NCI-H1694 treated with DMSO at 0.1 percent for 48 hours (cell line): ENCODE measurements at regions not wholly inside any gene's neighbourhood (a gene's known extent, or its start where the extent isn't known, plus 50 kb on each side); places are given as distances from the start of the nearest gene placed in this dataset.

Source experiments
- DNase-seq: peaks from one replicate; lab custom pipeline; 2025; lab: John Stamatoyannopoulos, UW

DNA sequence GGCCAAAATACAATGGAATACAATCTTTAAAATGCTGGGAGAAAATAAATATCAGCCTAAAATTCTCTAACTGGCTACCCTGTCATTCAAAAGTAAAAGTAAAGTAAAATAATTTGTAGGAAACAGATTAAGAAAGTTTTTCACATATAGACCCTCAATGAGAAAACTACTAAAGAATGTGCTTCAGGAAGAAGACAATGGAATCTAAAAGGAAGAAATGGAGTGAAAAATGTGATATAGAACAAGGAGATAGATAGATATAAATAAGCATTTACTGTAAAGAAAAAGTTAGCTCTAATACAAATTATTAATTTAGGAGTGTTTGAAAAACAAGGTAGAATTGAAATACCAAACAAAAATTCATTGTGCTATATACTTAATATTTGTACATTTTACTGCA is 368.6 kb upstream of the MPDZ start:
- DNase-seq = no peak

DNA sequence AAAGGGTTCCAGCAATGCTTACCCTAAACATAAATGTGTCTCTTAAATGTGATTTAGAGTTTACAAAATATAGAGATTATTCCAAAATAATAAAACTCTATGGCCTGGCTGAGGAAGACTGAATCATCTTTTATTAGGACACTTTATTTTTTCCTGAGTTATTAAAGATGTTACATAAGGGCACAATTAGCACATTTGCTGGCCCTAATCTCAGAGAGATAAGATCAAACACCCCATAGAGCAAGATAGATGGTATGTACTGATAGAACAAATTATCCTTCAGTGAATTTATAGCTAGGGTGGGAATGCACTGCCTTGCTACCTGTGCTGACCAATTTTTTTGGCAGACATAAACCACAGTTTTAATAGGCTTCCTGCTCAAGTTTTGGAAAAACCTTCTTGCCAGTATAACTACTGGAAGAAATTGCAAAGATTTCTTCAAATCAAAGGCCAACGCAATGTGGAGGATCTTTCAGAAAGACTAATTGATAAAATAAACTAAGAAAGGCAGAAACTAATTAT is 367.1 kb upstream of the MPDZ start:
- DNase-seq = no peak

DNA sequence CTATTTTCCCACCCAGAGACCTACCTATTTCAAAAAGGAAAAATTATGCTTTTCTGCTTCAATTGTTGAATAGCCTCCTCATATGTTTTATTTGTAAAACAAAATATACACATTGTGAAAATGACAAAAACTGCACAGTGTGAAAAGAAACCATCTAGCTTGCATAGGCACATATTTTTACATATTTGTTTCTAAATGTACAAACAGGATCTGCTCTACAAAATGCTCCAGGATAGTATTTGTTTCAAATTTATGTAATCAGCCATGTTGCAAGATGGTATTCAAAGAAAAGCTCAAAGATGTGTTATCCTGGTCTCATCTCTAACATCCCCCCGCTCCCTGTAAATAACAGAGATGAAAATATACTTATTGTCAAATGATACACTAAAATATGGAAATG is 366.1 kb upstream of the MPDZ start:
- no peak for DNase-seq

DNA sequence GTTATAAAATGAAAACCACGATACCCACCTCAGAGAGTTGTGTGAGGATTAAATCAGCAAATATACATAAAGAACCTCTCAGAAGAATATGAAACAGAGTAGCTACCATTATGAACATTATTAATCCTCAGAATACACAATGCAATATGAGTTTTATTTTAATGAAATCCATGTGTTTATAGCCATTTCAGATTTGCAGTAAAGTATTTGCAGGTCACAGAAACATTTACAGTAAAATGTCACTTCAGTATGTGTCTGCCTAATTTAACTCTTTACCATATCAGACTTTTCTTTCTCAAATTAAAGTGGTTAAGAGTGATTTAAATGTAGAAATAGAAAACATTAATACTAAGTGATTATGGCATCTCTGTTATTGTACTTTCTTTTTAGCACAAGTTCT is 365.2 kb upstream of the MPDZ start:
- DNase-seq = no peak

DNA sequence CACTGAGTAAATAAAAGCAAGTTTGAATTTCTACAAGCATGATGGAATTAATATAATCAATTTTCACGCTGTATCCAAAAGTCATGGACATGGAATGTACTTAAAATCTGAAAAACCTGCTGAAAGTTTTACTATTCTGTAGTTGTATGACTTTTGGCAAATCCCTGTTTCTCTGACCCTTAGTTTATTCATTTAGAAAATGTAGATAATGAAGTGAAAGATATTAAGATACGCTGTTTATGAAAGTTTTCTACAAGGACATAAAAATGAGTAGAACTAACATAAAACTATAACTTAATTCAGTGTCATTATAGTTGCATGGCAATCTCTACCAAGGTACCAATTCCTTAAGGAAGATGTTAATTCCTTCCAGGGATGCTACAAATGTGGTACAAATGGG is 363.2 kb upstream of the MPDZ start:
- DNase-seq = no peak

DNA sequence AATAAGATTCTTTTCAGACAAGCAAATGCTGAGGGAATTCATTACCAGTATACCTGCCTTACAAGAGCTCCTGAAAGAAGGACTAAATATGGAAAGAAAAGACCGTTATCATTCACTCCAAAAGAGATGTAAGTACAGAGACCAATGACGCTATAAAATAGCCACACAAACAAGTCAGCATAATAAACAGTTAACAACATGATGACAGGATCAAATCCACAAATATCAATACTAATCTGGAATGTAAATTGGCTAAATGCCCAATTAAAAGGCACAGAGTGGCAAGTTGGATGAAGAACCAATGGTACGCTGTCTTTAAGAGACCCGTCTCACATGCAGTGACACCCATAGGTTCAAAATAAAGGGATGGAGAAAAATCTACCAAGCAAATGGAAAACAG is 349.6 kb upstream of the MPDZ start:
- no peak for DNase-seq

DNA sequence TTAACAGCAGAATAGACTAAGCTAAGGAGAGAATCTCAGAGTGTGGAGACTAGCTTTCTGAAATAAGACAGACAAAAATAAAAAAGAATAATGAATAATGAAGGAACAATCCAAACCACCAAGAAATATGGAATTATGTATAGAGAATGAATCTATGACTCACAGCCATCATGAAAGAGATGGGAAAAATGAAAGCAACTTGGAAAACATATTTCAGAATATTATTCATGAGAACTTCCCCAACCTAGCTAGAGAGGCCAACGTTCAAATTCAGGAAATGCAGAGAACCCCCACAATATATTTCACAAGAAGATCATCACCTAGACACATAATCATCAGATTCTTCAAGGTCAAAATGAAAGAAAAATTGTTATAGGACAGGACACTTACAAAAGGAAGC is 349.0 kb upstream of the MPDZ start:
- no peak for DNase-seq

DNA sequence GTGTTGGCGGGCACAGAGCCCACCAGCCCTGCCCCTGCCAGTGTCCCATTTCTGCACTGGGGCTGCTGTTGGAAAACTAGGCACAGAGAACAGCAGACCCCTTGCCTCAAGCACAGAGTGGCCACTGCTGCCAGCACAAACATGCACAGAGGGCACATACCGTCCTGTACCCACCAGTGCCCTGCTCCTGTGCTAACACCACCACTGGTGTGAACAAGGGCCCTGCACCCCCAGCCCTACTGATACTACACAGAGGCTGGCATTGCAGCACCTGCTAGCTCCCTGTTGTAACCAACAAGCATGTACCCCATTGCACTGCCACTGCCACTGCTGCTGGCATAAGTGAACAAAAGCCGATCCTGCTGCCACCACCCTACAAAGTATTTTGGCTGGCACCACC is 348.0 kb upstream of the MPDZ start:
- no peak for DNase-seq

DNA sequence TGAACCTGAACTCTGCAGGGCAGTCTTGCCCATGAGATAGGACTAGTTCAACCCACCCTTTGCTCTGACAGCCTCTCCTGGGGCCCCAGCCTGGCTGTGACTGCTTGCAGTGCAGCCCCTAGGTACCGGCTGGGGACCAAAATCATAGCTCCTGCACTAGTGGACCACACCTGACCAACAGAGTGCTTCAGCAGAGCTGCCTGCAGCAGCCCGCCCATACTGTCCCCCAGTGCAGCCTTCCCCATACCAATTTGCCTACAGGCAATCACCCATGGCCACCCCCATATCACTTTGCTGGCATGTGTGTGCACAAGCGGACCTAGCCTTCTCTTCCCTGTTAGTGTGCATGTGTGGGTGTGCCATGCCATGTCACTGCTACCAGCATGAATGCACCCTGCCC is 347.6 kb upstream of the MPDZ start:
- DNase-seq = no peak

DNA sequence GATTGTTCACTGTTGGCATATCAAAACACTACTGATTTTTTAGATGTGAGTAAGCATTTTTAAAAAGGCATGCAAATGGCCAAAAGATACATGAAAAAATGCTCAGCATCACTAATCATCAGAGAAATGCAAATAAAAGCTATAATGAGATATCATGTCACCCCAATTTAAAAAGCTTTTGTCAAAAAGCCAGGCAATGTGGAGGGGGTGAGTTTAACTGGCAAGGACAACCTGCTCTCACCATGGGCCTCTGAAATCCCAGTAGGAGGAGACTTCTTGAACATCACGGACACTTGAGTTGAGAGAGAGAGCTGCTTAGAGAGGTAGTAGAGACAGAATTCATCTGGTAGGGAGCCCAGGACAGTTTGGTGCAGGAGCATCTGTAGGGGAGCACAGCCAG is 347.1 kb upstream of the MPDZ start:
- DNase-seq = no peak

DNA sequence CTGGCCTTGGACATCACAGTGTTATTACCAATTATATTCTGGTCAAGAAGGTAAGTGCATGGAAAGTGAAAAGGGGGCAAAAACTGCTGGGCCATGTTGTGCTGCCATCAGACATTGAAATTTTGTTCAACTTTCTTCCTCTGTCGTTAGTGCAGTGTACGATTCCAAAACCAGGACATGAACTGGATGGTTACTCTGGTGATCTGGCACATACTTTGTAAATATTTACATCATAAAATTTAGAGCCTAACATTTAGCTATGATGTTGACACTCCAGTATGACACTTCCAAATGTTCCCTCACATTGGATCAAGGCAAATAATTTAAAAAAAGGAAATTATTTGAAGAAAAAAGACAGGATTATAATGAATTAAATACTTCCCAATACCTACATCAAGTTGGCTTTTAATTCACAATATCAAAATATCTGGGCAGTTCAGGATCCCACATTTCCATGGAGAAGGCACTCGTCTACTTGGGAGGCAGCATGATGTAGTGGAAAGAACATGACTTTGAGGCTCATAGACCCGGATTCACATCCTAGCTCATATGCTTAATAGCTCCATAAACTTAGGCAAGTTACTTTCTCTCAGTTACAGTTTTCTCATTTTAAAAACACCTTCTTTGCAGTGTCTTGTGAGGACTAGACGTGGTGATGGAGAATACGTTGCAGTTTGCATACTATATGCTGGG is 342.5 kb upstream of the MPDZ start:
- DNase-seq = peak; percentile 2

DNA sequence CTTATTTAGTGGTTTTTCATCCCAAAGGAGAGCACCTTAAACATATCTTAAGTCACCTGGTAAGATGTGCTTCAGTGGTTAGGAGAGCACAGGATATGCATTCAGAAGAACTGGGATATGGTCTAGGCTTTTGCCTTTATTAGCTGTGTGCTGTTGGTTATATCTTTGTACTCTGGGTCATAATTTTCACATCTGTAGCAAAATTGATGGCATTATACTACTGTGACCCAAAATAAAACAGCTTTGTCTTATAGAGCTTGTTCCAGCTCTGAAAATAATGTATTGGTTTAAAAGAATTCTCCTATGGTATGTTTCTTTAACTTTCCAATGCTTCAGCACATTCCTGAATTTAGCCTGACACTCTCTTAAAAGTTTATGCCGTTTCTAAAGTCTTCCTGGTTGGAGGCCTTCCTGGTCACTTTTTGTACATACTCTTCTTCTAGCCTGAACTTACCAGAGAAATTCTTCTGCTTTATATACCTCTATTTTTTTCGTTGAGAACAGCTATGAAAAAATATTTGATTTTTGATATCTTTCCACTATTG is 337.1 kb upstream of the MPDZ start:
- no peak for DNase-seq

DNA sequence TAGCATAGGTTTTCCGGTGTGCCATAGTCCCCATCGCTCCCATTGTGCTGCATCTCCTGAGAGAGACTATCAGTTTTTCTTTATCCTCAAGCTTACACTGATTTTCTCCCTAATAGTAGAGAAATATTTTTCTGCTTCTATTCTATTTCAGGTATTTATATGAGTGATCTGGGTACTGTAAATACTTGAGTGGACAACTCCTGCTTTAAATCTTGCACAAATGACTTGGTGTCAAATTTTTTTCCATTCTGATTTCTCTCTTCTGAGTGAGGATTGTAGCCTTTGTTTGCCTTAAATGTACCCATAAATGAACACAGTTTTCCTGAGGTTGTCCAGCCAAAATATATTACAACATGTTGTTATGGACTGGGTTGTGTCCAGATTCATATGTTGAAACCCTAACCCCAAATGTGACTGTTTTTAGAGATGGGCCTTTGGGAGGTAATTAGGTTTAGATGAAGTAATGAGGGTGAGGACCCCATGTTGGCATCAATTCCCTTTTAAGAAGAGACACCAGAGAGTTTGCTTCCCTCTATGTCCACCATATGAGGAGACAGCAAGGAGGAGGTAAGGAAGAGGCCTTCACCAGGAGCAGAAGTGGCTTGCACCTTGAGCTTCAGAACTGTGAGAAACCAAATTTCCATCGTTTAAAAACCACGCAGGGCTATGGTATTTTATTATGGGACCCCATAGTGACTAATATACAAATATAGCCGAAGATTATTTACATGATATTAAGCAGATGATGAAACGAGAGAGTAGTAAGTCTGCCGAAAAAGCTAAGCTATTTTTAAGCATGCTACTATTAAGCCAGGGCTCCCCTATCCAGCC is 336.4 kb upstream of the MPDZ start:
- DNase-seq = no peak

DNA sequence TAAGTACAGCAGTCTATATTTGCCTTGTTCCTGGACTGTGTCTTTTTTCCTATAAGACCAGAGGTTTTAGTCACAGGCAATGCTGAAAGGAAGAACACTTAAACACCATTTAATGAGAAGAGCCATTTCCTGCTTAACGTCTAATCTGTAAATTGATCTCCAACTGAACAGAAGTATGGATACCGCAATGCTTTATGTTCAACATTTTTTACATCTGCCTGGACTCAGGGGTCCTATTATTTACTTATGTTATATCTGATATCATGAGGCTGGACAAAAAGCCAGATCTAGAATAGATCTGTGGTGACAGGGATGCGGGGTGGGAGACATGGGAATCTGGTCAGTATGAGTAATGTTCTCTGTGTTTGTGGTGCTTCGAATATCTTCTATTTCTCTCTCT is 334.6 kb upstream of the MPDZ start:
- DNase-seq = no peak

DNA sequence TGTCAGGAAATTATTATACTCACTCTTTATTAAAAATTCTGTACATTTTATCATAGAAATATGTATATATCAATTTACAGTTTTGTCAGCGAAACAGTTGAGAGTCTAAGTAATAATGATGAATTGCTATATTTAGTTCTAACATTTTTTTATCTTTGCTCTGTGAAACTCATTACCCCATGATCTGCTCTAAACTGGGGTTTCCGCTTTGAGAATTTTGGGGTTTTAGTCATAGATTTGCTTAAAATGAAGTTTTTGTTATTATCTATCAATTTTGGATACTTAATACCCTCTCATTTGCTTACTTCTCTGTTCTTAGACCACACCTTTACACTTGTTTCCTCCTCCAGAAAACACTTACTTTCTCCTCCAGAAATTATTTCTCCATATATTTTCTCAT is 333.8 kb upstream of the MPDZ start:
- DNase-seq = no peak

DNA sequence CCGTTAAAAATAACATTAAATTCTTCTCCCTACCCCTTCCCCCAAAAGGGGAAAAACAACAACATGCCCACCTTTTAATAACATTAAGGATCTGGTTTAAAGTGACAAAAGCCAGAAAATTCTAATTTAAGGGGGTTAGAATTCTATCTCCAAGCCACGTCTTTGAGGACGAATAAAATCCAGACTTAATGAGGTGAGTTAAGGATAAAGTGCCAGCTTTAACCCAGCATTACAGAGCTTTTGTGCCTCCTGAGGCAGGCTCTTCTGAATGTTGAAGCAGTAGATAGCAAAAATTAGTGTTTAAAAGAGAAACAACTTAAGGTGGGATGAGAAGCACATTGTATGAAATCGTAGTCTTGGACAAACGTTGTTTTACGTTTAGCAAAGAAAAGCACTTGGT is 329.0 kb upstream of the MPDZ start:
- no peak for DNase-seq

DNA sequence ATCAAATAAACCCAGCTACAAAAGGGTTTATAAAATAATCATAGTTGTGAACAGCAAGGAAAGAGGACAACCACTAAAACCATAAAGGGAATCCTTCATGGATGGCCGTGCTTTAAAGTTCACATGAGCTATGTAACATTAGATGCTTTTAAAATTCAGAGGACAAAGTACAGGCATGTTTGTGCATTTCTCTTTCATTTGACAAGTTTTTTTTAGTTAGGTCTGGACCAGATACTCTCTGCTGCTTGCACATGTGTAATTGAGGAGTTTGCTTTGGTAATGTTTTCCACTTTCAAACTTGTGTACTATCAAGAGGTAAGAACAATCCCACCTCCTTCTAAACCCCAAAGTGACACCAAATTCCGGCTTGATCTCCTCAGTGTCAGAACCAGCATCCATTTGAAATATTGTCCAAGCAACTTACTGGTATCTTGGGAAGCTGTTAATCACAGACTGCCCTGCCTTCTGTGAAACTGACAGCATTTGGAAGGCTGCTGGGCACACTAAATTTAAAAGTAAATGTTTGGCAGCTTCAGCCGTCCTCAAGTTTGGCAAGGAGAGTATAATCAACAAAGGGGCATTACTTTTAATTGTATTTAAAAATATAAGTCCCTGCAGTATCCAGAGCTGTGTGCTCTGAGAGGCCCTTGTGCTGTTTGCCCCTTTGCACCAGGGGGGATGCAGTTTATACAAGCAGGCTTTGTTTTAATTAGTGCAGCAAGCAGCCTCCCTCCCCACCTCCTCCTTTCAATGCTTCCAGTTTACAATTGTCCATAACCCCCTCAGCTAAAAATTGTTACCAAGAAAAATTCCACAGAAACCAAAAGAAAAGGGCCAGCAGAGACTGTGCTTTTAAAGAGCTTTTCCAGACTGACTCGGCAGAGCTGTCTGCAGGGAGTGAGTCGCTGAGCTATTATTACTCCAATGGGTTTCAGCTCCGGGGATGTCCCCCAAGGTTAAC is 328.3 kb upstream of the MPDZ start:
- peak; percentile 7 for DNase-seq

DNA sequence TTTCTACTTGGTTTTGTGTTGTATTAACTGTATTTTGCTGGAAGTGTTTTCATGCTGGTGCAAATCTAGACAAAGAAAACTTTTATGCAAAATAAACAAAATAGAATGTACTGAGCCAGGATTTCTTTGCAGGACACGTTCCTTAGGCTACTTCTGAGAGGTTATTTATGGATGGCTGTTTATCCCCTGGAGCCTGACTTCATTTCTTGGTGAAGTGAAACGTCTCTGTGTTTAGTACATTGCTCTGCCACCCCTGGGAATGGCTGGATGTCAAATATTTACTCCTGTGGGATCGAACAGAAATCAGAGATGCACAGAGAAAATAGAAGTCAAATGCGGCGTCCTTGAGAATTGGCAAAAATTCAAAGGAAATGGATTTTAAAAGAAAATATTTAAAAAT is 327.1 kb upstream of the MPDZ start:
- DNase-seq = no peak

DNA sequence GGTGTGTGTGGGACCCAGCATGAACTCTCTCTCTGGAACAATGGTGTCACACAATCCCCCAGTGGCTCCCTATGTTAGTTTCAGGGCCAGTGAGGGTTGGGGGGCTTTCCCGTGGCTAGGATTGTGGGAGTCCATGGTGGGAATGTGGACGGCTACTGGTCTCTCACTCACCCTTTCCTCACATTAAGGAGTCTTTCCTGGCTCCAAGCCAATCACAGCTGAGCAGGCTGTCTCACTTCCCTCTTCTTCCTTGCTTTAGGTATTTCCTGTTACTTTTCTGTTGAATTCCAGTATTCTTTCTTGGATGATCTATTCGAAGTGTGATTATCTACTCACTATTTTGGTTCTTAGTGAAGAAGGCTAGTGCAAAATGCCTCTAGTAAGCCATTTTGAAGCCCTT is 324.4 kb upstream of the MPDZ start:
- DNase-seq = no peak

DNA sequence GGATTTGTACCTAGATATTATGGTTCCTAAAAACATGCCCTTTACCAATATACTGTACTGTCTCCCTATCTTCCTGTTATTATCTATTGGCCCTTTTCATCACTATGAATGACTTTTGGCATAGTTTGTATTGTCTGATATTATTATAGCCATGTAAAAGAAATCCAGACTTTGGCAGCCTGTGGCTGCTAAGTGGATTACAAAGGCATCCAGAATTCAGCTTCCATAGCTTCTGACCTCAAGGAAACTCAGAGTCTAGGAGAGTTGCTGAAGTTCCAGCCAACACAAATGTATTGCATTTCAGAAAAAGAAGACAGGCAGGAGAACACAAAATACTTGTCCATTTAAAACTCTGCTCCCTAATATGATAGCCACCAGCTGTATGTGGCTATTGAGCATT is 319.2 kb upstream of the MPDZ start:
- no peak for DNase-seq

DNA sequence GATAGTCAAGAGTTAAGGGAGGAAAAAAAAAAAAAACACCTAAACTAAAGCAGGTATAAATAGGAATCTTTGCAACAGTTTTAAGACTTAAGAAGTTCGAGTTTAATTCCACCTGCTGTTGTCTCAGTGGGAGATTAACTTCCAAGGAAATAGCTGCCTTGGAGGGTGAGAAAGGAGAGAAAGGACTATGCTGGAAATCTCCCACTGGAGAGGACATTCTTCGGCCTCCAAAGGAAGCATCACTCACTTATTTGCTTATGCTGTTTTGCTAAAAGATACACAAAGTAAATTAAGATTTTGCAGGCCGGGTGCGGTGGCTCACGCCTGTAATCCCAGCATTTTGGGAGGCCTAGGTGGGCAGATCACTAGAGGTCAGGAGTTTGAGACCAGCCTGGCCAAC is 317.9 kb upstream of the MPDZ start:
- DNase-seq = no peak

DNA sequence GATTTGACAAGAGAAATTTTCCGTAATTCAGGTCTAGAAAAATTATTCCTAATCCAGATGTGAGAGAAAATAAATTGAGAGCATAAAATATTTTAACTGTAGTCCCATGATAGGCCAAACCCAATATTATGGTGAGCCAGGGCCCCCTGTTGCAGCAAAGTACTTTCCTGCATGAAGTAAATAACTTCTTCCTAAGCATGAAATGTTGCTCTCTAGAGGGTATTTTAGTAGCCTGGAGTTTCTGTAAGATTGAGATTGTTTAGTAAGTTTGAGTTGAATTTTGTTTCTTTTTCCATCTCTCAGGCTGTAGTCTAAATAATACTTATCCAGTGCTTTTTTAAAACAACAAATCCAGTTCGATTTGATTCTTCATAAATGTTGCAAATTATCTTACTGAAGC is 317.5 kb upstream of the MPDZ start:
- no peak for DNase-seq
